IMR-90 (cell line): ENCODE measurements at regions not wholly inside any gene's neighbourhood (a gene's known extent, or its start where the extent isn't known, plus 50 kb on each side); places are given as distances from the start of the nearest gene placed in this dataset.
"Not testable (repeated sequence)": the region's sequence is repeated elsewhere in the genome, so short reads cannot be mapped to it uniquely, and the experiment has no call there.

Experiments used
- ATAC-seq: fragments of 200-7000 bp; cut with Tn5 transposase; 2 replicates; pipeline ENCODE4 v1.9.1; 2020; ENCODE audit warnings: low read depth, mild to moderate bottlenecking, moderate library complexity
- BruUV-seq: library from RNA; stranded (reverse); fragments of 400-500 nt; replicated peaks from 2 replicates; lab custom pipeline; 2021; lab: Mats Ljungman, UMichigan
- CTCF ChIA-PET: fragments of 300-600 bp; formaldehyde crosslinking; extraction: SDS; loops from one replicate; lab custom pipeline; 2021; ENCODE audit warnings: antibody characterized with exemption; lab: Yijun Ruan, JAX
- POLR2A ChIA-PET: fragments of 300-600 bp; sonication (Branson Sonifier 250); formaldehyde crosslinking; loops from one replicate; lab custom pipeline; 2022; ENCODE audit warnings: antibody characterized with exemption; ENCODE audit not compliant: unreplicated experiment; lab: Charles Lee
- DNase-seq: peaks from one replicate; pipeline ENCODE4 v3.0.0; 2013
- H2AFZ ChIP-seq: replicated peaks from 2 replicates; pipeline ENCODE3; 2013; ENCODE audit warnings: low read length, mild to moderate bottlenecking; ENCODE audit not compliant: poor library complexity
- H2AK5ac ChIP-seq: 2 replicates; pipeline ENCODE4 v1.6.1; 2013; ENCODE audit warnings: low read depth, low read length, inconsistent platforms
- H2AK9ac ChIP-seq: replicated peaks from 2 replicates; pipeline ENCODE3; 2013; ENCODE audit warnings: mild to moderate bottlenecking, low read depth, low read length, moderate library complexity; ENCODE audit not compliant: poor library complexity
- H2BK120ac ChIP-seq: 2 replicates; pipeline ENCODE4 v1.6.1; 2013; ENCODE audit warnings: low read depth, low read length, inconsistent platforms
- H2BK15ac ChIP-seq: 3 replicates; pipeline ENCODE4 v1.6.1; 2013; ENCODE audit warnings: low read depth, low read length, inconsistent platforms
- H2BK20ac ChIP-seq: 2 replicates; pipeline ENCODE4 v1.6.1; 2013; ENCODE audit warnings: low read depth, mild to moderate bottlenecking, inconsistent platforms, low read length, moderate library complexity
- H2BK5ac ChIP-seq: 2 replicates; pipeline ENCODE4 v1.6.1; 2013; ENCODE audit warnings: mild to moderate bottlenecking, low read depth, low read length, inconsistent platforms; ENCODE audit not compliant: poor library complexity, severe bottlenecking
- H3K14ac ChIP-seq: replicated peaks from 2 replicates; pipeline ENCODE4 v1.6.1; 2013; ENCODE audit warnings: low read depth, low read length, inconsistent platforms
- H3K18ac ChIP-seq: 2 replicates; pipeline ENCODE4 v1.6.1; 2013; ENCODE audit warnings: low read depth, low read length, control low read depth
- H3K23ac ChIP-seq: 2 replicates; pipeline ENCODE4 v1.6.1; 2013; ENCODE audit warnings: low read depth, low read length, inconsistent platforms
- H3K27ac ChIP-seq: 2 replicates; pipeline ENCODE4 v1.5.1; 2013; ENCODE audit warnings: mild to moderate bottlenecking, control low read depth, low read length; ENCODE audit not compliant: insufficient read depth
- H3K27me3 ChIP-seq: 2 replicates; pipeline ENCODE4 v1.6.1; 2013; ENCODE audit warnings: low read length; ENCODE audit not compliant: control insufficient read depth, insufficient read depth
- H3K36me3 ChIP-seq: 2 replicates; pipeline ENCODE4 v1.6.1; 2013; ENCODE audit warnings: low read length, mixed read lengths; ENCODE audit not compliant: control insufficient read depth, insufficient read depth
- H3K4ac ChIP-seq: 2 replicates; pipeline ENCODE4 v1.6.1; 2013; ENCODE audit warnings: low read depth, low read length, inconsistent platforms
- H3K4me1 ChIP-seq: 2 replicates; pipeline ENCODE4 v1.6.1; 2013; ENCODE audit warnings: low read length, mixed read lengths; ENCODE audit not compliant: control insufficient read depth, insufficient read depth
- H3K4me2 ChIP-seq: 2 replicates; pipeline ENCODE4 v1.6.1; 2013; ENCODE audit warnings: low read depth, mild to moderate bottlenecking, control low read depth, low read length, moderate library complexity
- H3K4me3 ChIP-seq: 2 replicates; pipeline ENCODE4 v1.5.1; 2013; ENCODE audit warnings: low read depth, mild to moderate bottlenecking, control low read depth, low read length, moderate library complexity; ENCODE audit not compliant: insufficient read depth
- H3K56ac ChIP-seq: 2 replicates; pipeline ENCODE4 v1.6.1; 2013; ENCODE audit warnings: low read length, inconsistent platforms; ENCODE audit not compliant: insufficient read depth; ENCODE audit errors: extremely low read depth
- H3K79me1 ChIP-seq, 2 experiments: 2 replicates each; pipeline ENCODE4 v1.6.1; 2013; ENCODE audit warnings: low read length in 2 of 2, inconsistent platforms in 1 of 2, low read depth in 1 of 2
- H3K9ac ChIP-seq: 2 replicates; pipeline ENCODE4 v1.6.1; 2013; ENCODE audit warnings: low read depth, low read length, control low read depth
- H3K9me1 ChIP-seq: 2 replicates; pipeline ENCODE4 v1.6.1; 2013; ENCODE audit warnings: low read length, inconsistent platforms; ENCODE audit not compliant: insufficient read depth
- H3K9me3 ChIP-seq: 2 replicates; pipeline ENCODE4 v1.6.1; 2013; ENCODE audit warnings: low read length; ENCODE audit not compliant: control insufficient read depth, insufficient read depth
- H4K20me1 ChIP-seq: 2 replicates; pipeline ENCODE4 v1.6.1; 2013; ENCODE audit warnings: low read length, inconsistent platforms; ENCODE audit not compliant: insufficient read depth
- H4K5ac ChIP-seq: 2 replicates; pipeline ENCODE4 v1.6.1; 2013; ENCODE audit warnings: mild to moderate bottlenecking, low read depth, low read length, control low read depth
- H4K8ac ChIP-seq, 2 experiments: 2 replicates each; pipeline ENCODE4 v1.6.1; 2013; ENCODE audit warnings: low read depth in 2 of 2, low read length in 2 of 2, control low read depth in 1 of 2, inconsistent platforms in 1 of 2
- H4K91ac ChIP-seq: 2 replicates; pipeline ENCODE4 v1.6.1; 2013; ENCODE audit warnings: low read depth, low read length, inconsistent platforms; ENCODE audit not compliant: insufficient read depth
- BHLHE40 ChIP-seq: fragments of 150-350 bp; IDR thresholded peaks from 2 replicates; pipeline ENCODE4 v1.6.1; 2016; ENCODE audit warnings: mild to moderate bottlenecking, low read depth, low read length
- MAFK ChIP-seq: IDR thresholded peaks from 2 replicates; pipeline ENCODE4 v1.6.1; 2012; ENCODE audit warnings: low read depth, low read length, improper control_type of control experiment
- WGBS, 2 experiments: methylation state at CpG; one replicate each; pipeline versions ENCODE4 v1.1.5 to v1.1.7; 2013; ENCODE audit warnings: missing lambda C conversion rate in 2 of 2; ENCODE audit not compliant: insufficient read length in 1 of 2; ENCODE audit errors: extremely low coverage in 2 of 2; 5-methylcytosine and 5-hydroxymethylcytosine counted together
- dilution Hi-C: fragments of 300-500 bp; cut with HindIII; formaldehyde crosslinking; loops from one replicate; pipeline ENCODE4 v1.14.3; 2018; ENCODE audit warnings: low sequenced_read_pairs; ENCODE audit not compliant: unreplicated experiment
- in situ Hi-C: fragments of 300-500 bp; cut with MboI; formaldehyde crosslinking; loops from 3 replicates; pipeline ENCODE4 v1.14.3; 2019; ENCODE audit warnings: low sequenced_read_pairs, inconsistent platforms, mixed read lengths
- intact Hi-C: fragments of 100-400 bp; cut with micrococcal nuclease; formaldehyde crosslinking; loops from 2 replicates; pipeline ENCODE4 v1.10.0; 2022

GRCh38 chr3:11915621-11916424 is 69.1 kb upstream of the TAMM41 start:
- H4K20me1 ChIP-seq: no peaks in the 10 kb centered on the region
- H2AK5ac ChIP-seq: no peak overlapping the region
- ChIA-PET CTCF (no interaction called here), POLR2A (no interaction called here)
- H3K9ac ChIP-seq: no peak overlapping the region
- no TSS peak for BruUV-seq
- no peaks in the 10 kb centered on the region for H3K9me1 ChIP-seq
- H2BK15ac ChIP-seq: no peak overlapping the region
- no peaks in the 10 kb centered on the region for H3K4me1 ChIP-seq
- no peak overlapping the region for H3K4me3 ChIP-seq
- intact Hi-C loops: no loop called here
- no peak overlapping the region for H2BK5ac ChIP-seq
- WGBS, 2 experiments: 50% methylated on average over 2 of the region's 11 CpGs; no CpG with 5 or more reads in 1 of the 2 experiments
- H3K27ac ChIP-seq: no peak overlapping the region
- H2BK120ac ChIP-seq: no peak overlapping the region
- no peak overlapping the region for H3K18ac ChIP-seq
- H4K8ac ChIP-seq: no peak overlapping the region
- no peaks in the 10 kb centered on the region for H3K36me3 ChIP-seq
- H2AK9ac ChIP-seq: no peak overlapping the region
- peaks cover 2% of the 10 kb centered on the region; the same call in 1 of the 2 replicates for H3K27me3 ChIP-seq
- dilution Hi-C loops: no loop called here
- H3K14ac ChIP-seq: no peak overlapping the region
- no peak for TF ChIP-seq BHLHE40
- TF ChIP-seq MAFK: peak; percentile 80
- peak overlapping the region; percentile 21 for H2AFZ ChIP-seq
- no peak overlapping the region for H3K4ac ChIP-seq
- H3K23ac ChIP-seq: no peak overlapping the region
- DNase-seq (no peak), ATAC-seq (no peak)
- H3K9me3 ChIP-seq: no peaks in the 10 kb centered on the region; the same call in 1 of the 2 replicates
- no peak overlapping the region for H2BK20ac ChIP-seq
- H4K91ac ChIP-seq: no peak overlapping the region
- in situ Hi-C loops: no loop called here
- no peak overlapping the region for H4K5ac ChIP-seq
- H3K56ac ChIP-seq: no peak overlapping the region
- no peak overlapping the region for H3K4me2 ChIP-seq
- H3K79me1 ChIP-seq: no peaks in the 10 kb centered on the region

GRCh38 chr3:11916425-11916762 is 69.7 kb upstream of the TAMM41 start:
- H3K27me3 ChIP-seq, H2AK5ac ChIP-seq, H3K4me1 ChIP-seq, H3K27ac ChIP-seq, dilution Hi-C loops, CTCF ChIA-PET, H4K5ac ChIP-seq, DNase-seq, H3K9ac ChIP-seq, POLR2A ChIA-PET, H4K20me1 ChIP-seq, H2BK5ac ChIP-seq, H3K79me1 ChIP-seq, H3K56ac ChIP-seq, intact Hi-C loops, H3K9me1 ChIP-seq, H2AK9ac ChIP-seq, H2BK15ac ChIP-seq, H3K36me3 ChIP-seq, BruUV-seq, in situ Hi-C loops, H2BK20ac ChIP-seq, H3K18ac ChIP-seq, H3K23ac ChIP-seq, H4K8ac ChIP-seq, H3K9me3 ChIP-seq, H3K4me3 ChIP-seq, H3K4ac ChIP-seq, ATAC-seq, H3K14ac ChIP-seq, H4K91ac ChIP-seq, H2BK120ac ChIP-seq, H3K4me2 ChIP-seq: not testable (repeated sequence)
- peak overlapping the region; percentile 21 for H2AFZ ChIP-seq
- WGBS, 2 experiments: 60% methylated on average over 1 of the region's 2 CpGs; no CpG with 5 or more reads in 1 of the 2 experiments
